Astrocyte (in vitro differentiated cells and primary cell): ENCODE measurements at regions not wholly inside any gene's neighbourhood (a gene's known extent, or its start where the extent isn't known, plus 50 kb on each side); places are given as distances from the start of the nearest gene placed in this dataset.

Experiments used
- DNase-seq: peaks from one replicate; pipeline ENCODE4 v3.0.0-alpha.2; 2010; ENCODE audit warnings: low read depth
- FAIRE-seq: peaks from 2 replicates; lab custom pipeline; 2011; peaks lifted over from hg19 to GRCh38; lab: Jason Lieb, UNC
- H2AFZ ChIP-seq: 2 replicates; pipeline ENCODE4 v1.6.0; 2012; ENCODE audit warnings: low read depth, low read length, inconsistent platforms
- H3K27ac ChIP-seq: 2 replicates; pipeline ENCODE4 v1.5.1; 2011; ENCODE audit warnings: low read depth, low read length, inconsistent platforms
- H3K27me3 ChIP-seq: 2 replicates; pipeline ENCODE4 v1.6.0; 2011; ENCODE audit warnings: low read length, inconsistent platforms; ENCODE audit not compliant: insufficient read depth
- H3K36me3 ChIP-seq: 2 replicates; pipeline ENCODE4 v1.5.1; 2011; ENCODE audit warnings: low read length, inconsistent platforms; ENCODE audit not compliant: insufficient read depth
- H3K4me1 ChIP-seq: 2 replicates; pipeline ENCODE4 v1.5.1; 2011; ENCODE audit warnings: low read length, inconsistent platforms; ENCODE audit not compliant: insufficient read depth
- H3K4me2 ChIP-seq: 2 replicates; pipeline ENCODE4 v1.6.0; 2012; ENCODE audit warnings: low read length, inconsistent platforms
- H3K4me3 ChIP-seq: 2 replicates; pipeline ENCODE4 v1.5.1; 2011; ENCODE audit warnings: low read depth, mild to moderate bottlenecking, low read length, inconsistent platforms; ENCODE audit not compliant: insufficient read depth
- H3K79me2 ChIP-seq: 2 replicates; pipeline ENCODE4 v1.6.0; 2012; ENCODE audit warnings: mild to moderate bottlenecking, low read length, inconsistent platforms; ENCODE audit not compliant: insufficient read depth
- H3K9ac ChIP-seq: 2 replicates; pipeline ENCODE4 v1.6.0; 2012; ENCODE audit warnings: mild to moderate bottlenecking, low read length, inconsistent platforms
- H3K9me3 ChIP-seq: 2 replicates; pipeline ENCODE4 v1.5.1; 2012; ENCODE audit warnings: low read depth, mild to moderate bottlenecking, low read length, inconsistent platforms; ENCODE audit not compliant: insufficient read depth
- H4K20me1 ChIP-seq: 2 replicates; pipeline ENCODE4 v1.6.0; 2012; ENCODE audit warnings: low read length, inconsistent platforms; ENCODE audit not compliant: insufficient read depth
- H3K27ac Mint-ChIP-seq: one replicate; pipeline ENCODE4 v1.8.0; 2021; ENCODE audit warnings: mild to moderate bottlenecking, mixed read lengths; ENCODE audit not compliant: unreplicated experiment
- H3K27me3 Mint-ChIP-seq: one replicate; pipeline ENCODE4 v1.8.0; 2021; ENCODE audit warnings: low read depth, mixed read lengths; ENCODE audit not compliant: unreplicated experiment
- H3K36me3 Mint-ChIP-seq: one replicate; pipeline ENCODE4 v1.8.0; 2021; ENCODE audit warnings: low read depth, mixed read lengths; ENCODE audit not compliant: unreplicated experiment
- H3K4me1 Mint-ChIP-seq: one replicate; pipeline ENCODE4 v1.8.0; 2021; ENCODE audit warnings: low read depth, mixed read lengths; ENCODE audit not compliant: unreplicated experiment
- H3K4me3 Mint-ChIP-seq: one replicate; pipeline ENCODE4 v1.8.0; 2021; ENCODE audit warnings: mild to moderate bottlenecking, moderate library complexity, mixed read lengths; ENCODE audit not compliant: unreplicated experiment
- H3K9me3 Mint-ChIP-seq: one replicate; pipeline ENCODE4 v1.8.0; 2021; ENCODE audit warnings: mild to moderate bottlenecking, mixed read lengths; ENCODE audit not compliant: unreplicated experiment
- EZH2 ChIP-seq: IDR thresholded peaks from 2 replicates; pipeline ENCODE4 v1.6.1; 2012; ENCODE audit warnings: mild to moderate bottlenecking, low read length, inconsistent platforms; ENCODE audit not compliant: insufficient read depth
- TF ChIP-seq, protein P1 (sequence below): IDR thresholded peaks from 2 replicates; pipeline ENCODE4 v1.5.1; 2011; ENCODE audit warnings: low read depth, mild to moderate bottlenecking, inconsistent platforms, low read length, moderate library complexity; ENCODE audit not compliant: insufficient read depth

- no peaks in the 10 kb centered on the region for H3K27me3 ChIP-seq
- Mint-ChIP-seq H3K36me3 (no peaks in the 10 kb centered on the region), H3K27me3 (no peaks in the 10 kb centered on the region), H3K4me3 (peak overlapping the region; percentile 40), H3K9me3 (no peaks in the 10 kb centered on the region), H3K27ac (peak overlapping the region; percentile 92), H3K4me1 (peaks cover 50% of the 10 kb centered on the region)
- H3K4me1 ChIP-seq: peaks cover 5% of the 10 kb centered on the region
- no peak overlapping the region for H2AFZ ChIP-seq
- no peaks in the 10 kb centered on the region for H3K9me3 ChIP-seq
- no peak overlapping the region for H3K4me2 ChIP-seq
- FAIRE-seq: no peak
- H3K36me3 ChIP-seq: no peaks in the 10 kb centered on the region
- no peaks in the 10 kb centered on the region for H3K79me2 ChIP-seq
- no peak overlapping the region for H3K4me3 ChIP-seq
- no peak overlapping the region for H3K9ac ChIP-seq
- H4K20me1 ChIP-seq: no peaks in the 10 kb centered on the region
- no peak for DNase-seq
- H3K27ac ChIP-seq: peak overlapping the region; percentile 47
- TF ChIP-seq, protein P1, sequence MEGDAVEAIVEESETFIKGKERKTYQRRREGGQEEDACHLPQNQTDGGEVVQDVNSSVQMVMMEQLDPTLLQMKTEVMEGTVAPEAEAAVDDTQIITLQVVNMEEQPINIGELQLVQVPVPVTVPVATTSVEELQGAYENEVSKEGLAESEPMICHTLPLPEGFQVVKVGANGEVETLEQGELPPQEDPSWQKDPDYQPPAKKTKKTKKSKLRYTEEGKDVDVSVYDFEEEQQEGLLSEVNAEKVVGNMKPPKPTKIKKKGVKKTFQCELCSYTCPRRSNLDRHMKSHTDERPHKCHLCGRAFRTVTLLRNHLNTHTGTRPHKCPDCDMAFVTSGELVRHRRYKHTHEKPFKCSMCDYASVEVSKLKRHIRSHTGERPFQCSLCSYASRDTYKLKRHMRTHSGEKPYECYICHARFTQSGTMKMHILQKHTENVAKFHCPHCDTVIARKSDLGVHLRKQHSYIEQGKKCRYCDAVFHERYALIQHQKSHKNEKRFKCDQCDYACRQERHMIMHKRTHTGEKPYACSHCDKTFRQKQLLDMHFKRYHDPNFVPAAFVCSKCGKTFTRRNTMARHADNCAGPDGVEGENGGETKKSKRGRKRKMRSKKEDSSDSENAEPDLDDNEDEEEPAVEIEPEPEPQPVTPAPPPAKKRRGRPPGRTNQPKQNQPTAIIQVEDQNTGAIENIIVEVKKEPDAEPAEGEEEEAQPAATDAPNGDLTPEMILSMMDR: no peak
- TF ChIP-seq EZH2: no peak
Observed at GRCh38 chr20:22762576-22763256, 178.3 kb upstream of the FOXA2 start.

DNA sequence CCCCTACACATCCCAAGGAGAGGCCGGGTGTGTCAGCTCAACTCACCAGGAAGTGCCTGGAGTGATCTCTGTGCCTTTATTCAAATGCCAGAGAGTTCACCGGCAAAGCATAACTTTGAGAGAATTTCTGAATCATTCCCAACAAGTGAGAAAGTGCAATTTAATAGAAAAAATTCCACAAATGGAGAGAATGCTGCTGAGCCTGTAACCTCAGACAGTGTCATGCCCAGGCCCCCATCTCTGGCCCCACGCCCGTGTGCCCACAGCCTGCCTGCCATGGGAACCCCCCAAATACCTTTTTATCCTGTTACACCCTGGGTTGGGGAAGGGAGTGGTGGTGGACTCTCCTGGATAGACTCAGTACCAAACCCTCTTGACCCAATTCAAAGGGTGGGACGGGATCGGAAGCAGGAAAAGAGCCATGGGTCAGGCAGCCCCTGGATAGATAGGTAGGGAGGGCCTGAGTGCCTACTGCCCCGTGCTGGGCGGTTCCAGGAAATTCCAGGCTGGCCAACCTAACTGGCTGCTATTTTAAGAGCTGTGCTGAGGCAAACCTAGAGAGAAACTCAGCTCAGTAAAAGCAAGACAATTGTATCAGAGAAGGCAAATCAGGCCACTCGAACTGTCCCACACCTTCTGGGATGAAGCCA is 179.0 kb upstream of the FOXA2 start:
- DNase-seq (no peak), FAIRE-seq (no peak)
- H3K36me3 ChIP-seq: no peaks in the 10 kb centered on the region
- TF ChIP-seq EZH2: no peak
- TF ChIP-seq, protein P1: no peak
- H3K4me2 ChIP-seq: peak overlapping the region; percentile 31
- Mint-ChIP-seq H3K36me3 (no peaks in the 10 kb centered on the region), H3K9me3 (no peaks in the 10 kb centered on the region), H3K4me3 (no peak overlapping the region), H3K27ac (peak overlapping the region; percentile 92), H3K27me3 (no peaks in the 10 kb centered on the region), H3K4me1 (peaks cover 50% of the 10 kb centered on the region)
- H3K27ac ChIP-seq: peak overlapping the region; percentile 47
- H3K79me2 ChIP-seq: no peaks in the 10 kb centered on the region
- no peak overlapping the region for H2AFZ ChIP-seq
- no peaks in the 10 kb centered on the region for H3K9me3 ChIP-seq
- H3K27me3 ChIP-seq: no peaks in the 10 kb centered on the region
- H3K9ac ChIP-seq: peak overlapping the region; percentile 31
- no peaks in the 10 kb centered on the region for H4K20me1 ChIP-seq
- no peak overlapping the region for H3K4me3 ChIP-seq
- H3K4me1 ChIP-seq: peaks cover 5% of the 10 kb centered on the region
